Activated naive CD4-positive, alpha-beta T cell treated with Interleukin-2 at 50 U/mL for 16 hours (primary cell): ENCODE measurements at regions not wholly inside any gene's neighbourhood (a gene's known extent, or its start where the extent isn't known, plus 50 kb on each side); places are given as distances from the start of the nearest gene placed in this dataset.

Source experiments
- DNase-seq: peaks from one replicate; pipeline ENCODE4 v3.0.0-alpha.2; 2020

DNA sequence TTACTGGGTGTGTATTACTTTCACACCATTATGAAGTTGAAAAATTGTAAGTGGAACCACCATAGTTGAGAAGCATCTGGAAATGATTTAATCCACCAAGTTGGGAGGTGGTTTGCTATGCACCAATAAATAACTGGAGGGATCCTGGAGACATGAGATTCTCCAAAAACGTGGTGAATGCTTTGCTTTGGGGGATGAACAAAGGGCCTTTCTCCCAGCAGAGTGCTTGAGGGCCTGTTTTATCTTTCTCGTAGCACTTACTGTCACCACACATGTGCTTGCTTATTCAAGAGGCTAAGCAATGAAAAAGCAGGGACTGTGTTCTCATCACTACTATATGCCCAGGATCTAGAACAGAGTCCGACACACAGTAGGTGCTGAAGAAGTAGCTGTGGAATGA lies 371.1 kb downstream of the DHX35 start:
- DNase-seq, result no peak

DNA sequence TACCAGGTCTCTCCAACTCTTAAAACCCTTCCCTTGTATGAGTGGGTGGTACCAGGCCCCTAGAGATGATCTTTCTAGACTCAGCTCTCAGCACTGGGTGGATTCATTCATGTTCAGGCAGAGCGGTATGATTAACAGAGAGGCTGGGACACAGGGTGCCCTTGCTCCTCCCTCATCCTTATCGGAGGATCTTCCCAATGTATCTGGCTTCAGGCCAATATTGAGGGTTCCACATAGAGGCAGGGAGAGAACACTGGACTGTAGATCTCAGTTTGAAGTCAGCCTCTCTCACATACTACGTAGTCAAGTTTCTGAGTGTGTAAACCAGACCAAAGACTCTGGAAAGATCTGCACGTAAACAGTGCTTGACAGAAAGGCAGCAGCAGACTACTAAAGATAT lies 366.2 kb downstream of the DHX35 start:
- no peak for DNase-seq

DNA sequence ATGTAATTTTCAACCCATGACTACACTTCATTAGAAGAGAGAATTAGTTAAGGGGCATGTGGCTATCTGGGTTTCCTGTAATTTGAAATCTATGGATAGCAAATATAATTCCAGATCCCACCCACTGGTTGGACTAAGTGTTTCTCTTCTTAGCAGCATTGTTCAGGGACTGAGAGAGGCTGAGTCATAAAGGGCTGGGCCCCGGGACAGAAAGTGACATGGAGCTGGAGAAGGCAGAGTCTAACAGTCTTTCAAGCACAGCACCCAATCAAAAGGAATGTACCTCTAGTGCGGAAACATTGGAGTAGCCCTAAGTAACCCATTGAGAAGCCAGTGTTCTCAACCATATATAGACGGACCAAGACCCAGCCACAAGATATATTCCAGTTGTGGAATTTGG lies 363.9 kb downstream of the DHX35 start:
- DNase-seq, result no peak

DNA sequence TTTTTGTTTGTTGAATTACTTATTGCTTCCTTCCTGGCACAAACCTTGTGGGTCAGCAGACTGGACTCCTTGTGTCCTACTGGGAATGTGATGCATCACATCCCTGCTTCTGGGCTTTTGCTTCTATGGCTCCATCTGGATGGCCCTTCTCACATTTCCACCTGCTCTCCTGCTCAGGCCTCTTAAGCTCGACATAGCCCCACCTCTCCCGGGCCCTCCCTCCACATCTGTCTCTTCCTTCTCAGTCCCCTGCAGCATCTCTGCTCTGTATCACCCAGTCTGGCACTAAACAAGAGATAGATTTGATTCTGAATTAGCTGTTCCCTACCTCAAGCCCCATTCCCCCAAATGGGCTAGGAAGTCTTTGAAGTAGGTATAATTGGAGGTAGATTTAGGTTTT lies 356.8 kb downstream of the DHX35 start:
- no peak for DNase-seq

DNA sequence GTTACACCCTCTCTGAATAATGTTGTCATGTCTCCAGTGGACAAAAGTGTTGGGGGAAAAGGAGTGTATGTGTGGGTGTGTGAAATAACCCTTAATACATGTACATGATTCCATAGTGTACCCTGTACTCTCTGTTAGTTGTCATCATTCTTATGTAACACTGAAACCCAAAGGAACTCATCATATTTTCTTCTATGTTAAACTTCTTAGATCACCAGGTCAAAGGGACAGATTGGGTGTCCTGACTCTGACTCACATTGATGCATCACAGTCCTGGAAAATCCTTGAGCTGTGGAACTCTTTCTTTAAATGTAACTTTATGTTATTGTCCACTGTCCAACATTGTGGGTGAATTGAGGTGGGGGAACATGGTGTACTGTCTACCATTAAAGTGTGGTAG lies 350.5 kb downstream of the DHX35 start:
- DNase-seq, result no peak

DNA sequence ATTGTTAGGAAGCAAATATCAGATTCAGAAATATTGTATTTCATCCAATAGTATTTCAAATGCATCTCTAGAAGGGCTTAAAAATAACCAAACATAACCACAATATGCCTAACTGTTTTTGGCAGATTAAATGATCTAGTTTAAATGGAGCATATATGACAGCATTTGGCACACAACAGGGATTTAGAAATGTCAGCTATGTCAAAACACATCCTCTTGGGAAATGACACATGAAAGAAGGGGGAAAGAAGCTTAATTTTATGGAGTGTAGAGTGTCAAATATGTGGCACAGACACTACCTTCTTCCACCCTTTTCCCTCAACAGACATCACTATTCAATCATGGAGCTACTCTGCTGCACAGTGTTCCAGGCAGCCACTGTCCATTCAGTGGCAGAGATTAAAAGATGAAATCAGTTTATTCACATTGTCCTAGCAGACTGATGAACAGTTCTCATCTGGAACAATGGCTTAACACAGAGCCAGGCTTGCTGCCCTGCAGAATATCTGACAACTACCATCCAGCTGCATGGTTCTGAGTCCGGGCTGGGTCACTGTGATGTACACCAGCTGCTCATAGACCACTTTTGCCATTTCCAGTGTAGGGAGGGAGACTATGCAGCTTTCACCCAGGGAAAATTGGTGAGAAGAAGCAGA lies 349.8 kb downstream of the DHX35 start:
- DNase-seq, result no peak

DNA sequence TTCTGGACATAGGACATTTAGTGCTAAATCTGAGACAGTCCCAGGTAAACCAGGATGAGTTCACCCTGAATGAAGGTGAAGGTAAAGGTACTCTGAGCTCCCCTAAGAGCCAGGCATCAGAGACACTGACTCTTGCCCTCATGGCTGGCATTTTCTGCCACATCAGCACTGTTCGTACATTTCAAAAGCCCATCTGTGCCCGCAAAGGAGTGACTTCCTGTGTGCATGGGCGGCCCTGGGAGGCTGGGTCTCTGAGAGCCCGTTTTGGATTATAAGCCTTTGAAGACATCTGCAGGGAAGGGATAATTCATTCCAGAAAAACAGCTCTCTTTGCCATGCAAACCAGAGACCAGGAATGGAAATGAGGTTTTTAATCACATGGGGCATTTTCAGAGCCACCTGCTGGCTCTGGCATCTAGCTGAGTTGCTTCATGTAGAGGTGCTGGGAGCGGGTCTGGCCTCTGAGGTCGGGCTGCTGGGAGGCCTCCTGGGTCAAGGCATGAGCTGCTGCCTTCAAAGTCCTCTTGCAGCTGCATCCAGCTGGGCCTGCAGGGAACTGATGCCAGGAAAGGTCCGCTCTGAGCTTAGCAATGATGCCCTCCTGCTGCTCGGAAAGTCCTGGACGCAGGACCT lies 348.3 kb downstream of the DHX35 start:
- no peak for DNase-seq

DNA sequence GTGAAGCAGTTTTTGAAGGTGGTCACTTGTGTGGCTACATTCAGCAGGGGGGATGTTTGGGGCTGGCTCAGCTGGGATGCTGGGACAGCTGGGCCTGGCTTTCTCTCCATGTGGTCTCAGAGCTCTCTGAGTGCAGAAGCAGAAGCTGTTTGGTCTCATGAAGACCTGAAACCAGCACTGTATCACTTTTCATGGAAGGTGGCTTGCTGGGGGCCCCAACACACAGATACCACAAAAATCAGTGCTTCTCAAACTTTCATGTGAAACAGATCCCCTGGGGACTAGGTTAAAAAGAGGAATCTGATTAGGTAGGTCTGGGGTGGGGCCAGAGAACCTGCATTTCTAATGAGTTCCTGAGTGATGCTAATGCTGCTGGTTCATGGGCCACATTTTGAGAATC lies 347.3 kb downstream of the DHX35 start:
- no peak for DNase-seq

DNA sequence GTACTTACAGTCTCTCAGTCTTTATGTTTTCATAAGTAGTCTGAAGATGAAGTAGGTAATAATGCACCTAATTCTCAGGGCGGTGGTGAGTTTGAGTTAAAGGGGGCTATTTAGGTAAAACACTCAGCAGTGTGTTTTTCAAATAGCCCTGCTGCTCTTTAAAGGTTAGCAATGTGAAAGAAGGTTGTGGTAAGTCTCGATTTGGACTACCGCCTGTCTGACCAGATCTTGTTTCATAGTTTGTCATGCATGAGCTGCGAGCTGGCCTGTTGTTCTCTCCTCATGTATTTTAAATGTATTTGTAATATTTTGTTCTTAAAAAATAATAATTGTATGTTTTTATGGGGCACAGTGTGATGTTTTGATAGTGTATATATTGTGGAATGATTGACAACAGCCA lies 340.2 kb downstream of the DHX35 start:
- no peak for DNase-seq

DNA sequence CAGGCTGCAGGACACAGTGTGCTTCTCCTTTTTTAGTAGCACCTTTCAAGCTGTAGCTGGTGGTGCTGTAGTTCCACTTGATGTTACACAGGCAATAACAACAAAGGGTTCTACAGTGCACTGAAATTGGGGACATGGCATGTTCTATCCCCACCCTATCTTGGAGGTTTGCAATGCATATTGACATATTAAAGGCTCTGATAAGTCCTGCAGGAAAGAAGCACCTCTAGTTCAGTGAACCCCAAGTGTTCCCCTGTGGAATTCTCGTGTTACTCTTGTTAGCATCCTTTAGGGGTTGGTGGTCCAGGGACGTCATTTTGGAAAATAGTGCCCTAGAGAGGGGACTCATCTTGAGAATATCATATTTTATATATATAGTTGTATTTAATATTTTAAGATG lies 337.6 kb downstream of the DHX35 start:
- DNase-seq, result no peak

DNA sequence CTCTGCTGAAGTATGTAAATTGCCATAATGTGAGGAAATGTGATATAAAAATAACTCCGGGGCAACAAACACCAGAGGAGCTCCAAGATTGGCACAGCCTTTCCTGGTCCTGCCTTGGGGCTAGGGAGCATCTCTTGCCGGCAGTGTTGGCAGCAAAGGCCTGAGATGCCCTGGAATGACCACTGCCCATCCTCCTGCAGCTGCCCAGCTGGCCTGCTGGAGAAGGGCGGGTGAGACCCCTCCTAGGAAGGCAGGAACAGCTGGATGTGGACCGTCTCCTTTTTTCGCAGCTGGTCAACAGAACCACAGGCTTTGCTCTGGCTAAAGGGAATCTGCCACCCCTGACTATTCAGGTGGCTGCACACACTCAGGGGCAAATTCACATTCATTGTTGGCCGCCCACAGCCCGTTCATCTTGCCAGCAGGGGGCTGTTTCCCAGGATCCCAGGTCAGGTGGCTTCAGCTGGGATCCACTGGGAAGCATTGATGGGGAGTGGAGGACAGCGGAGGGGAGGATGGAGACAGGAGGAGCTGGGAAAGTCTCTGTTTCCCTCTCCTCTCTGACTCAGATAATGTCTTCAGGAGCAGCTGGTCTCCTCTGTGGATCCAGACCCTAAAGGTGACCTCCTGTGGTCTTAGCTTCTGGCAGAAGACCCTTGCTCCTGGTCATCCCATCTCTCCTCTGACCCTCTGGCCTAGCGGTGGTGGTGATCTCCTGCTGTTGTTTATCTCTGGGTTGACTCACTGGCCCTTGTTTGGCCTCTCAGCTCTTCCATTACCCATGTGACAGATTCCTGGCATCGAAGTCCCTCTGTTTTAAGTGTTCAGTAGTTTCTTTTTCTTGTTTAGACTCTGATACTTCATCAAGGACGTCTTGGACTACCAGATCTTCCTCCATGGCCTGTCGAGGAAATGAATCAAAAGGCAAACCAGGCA lies 336.7 kb downstream of the DHX35 start:
- DNase-seq, result no peak

DNA sequence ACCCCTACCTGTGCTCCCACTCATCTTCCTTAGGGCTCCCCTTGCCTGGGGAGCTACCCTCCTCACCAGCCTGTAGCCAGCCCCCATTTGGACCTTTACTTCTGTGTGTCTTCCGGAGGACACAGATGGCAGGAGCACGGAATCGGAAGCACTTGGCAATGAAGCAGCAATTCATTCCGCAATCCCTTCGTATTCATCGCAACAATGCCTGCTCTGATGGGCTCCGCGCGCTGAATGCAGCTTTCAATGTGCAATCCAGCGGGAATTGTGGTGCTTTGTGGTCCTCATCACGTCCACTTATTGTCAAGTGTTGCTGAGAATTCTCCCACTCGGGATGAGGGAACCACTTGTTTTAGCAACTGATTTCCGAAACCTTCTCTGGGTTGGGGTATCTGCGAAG lies 336.0 kb downstream of the DHX35 start:
- no peak for DNase-seq

DNA sequence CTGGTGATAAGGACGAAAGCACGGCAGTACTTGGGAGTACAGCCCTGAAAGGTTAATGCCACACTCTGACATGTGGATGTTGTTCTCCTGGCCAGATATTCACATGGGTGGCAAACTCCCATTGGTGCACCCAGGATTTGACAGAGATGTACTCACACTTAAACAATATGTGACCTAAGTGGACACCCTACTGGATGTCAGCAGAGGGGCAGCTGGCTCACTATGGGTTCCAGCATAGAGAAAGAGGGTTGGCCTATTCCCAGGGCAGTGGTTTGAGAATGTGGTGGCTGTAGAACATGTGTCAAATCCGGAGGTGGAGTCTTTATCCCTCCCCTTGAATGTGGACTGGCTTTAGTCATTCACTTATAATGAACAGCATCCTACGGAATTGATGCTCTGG lies 333.2 kb downstream of the DHX35 start:
- DNase-seq, result no peak

DNA sequence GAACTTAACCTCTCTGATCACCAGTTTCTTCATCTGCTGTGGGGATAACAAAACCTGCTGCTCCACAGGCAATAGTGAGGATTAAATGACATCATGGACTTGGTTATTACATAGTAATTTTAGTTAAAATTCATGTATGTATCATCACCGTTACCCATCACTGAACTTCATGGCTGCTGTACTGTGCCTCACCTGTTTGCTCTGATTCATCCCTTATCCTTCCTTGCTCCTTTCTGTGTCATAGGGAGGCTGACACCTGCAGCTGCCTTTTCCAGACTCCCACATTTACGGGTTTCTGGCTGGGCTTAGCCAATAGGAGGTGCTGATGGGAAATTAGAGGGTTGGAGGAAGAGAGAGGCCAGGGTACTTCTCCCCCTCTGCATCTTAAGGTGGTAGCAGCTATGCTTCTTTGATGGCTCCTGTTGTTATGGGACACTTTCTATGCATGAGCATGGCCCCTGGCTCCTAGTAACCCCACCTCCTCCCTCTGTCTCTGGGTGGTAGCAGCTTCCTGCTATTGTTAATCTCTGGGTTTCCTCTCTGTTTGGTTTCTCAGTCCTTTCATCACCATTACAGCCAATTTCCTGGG lies 332.1 kb downstream of the DHX35 start:
- no peak for DNase-seq

DNA sequence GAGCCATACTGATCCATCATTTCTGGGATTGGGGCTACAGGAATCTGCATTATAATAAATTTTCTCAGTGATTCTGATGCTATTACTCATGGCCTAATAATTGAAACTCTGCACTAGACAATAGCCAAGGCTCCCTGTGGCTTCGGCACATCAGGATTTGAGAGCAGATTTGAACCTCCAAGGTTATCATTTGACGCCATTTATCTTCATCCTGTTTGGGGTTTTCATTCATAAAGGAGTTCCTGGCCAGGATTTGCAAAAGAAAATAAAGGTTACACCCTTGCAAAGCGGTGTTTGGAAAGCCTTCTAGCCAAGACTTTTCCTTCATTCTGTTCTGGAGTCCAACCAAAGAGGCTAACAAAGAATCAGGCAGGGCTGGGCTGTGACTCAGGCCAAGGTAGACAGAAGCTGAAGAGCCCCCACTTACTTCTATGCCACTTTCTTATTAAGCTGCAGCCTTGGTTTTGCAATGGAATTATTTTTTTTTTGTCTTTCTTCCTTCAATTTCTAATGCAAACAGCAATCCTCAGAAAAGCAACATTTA lies 330.1 kb downstream of the DHX35 start:
- no peak for DNase-seq

DNA sequence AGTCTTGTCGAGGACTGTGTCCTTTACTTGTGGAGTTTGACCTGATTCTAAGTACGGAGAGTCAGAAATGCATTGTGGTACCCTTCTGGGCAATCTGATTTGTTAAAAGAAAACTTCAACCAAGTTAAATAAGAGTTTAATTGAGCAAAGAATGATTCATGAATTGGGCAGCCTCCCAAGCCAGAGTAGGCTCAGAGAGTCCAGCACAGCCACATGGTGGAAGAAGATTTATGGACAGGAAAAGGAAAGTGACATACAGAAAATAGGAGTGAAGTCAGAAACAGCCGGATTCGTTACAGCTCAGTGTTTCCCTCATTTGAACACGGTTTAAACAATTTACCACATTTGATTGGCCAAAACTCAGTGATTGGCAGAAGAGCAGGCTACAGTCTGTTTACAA lies 329.2 kb downstream of the DHX35 start:
- DNase-seq, result no peak

DNA sequence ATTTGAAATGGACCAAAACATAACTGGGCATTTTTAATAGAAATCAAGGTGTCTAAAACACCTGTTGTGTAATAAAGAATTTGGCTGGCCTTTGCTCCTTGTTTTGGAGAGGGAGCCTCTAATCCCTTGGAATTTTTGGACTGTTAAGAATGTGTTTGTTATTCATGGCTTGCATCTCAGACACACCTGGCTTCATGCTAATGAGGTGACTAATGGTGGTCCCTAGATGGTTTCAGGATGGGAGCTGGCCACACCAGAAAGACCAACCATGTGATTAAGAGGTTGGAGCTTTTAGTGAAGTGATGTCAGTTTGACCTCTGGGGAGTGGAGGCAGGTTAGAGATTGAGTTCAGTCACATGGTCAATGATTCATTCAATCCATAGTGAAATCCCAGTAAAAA lies 328.4 kb downstream of the DHX35 start:
- DNase-seq, result no peak

DNA sequence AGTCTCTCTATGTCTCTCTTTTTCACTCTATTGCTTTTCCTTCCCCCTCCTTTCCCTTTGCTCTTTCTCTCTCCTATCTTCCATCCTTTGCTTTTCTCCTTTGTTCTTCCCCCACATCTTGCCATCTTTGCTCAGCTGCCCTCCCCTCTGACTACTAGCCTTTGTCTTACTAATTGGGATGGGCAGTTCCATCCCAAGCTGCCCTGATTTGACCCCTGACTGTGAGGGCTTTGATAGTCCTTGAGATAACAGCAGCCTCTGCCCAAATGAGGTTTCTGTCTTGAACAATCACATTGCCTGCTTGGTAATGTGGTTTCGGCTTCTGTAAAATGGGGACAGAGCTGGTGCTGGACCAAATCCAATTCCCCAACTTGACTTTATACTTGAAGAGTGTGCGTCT lies 327.7 kb downstream of the DHX35 start:
- DNase-seq, result no peak

DNA sequence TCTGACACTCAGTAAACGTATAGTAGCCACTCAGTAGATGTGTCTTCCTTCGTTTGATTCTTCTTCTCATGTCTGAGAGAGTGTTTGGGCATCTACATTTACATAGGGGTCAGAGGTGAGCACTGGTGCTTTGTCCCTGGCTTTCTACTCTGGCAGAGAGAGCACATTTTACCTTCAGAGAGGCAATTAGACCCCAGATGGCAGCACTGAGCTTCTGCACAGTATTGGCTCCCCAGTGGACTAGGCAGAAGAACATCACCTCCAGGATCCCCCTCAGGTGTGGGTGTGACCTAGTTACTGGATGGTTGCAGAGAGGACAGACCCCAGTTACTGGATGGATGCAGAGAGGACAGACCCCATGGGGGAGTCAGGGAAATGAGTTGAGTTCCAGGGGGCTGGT lies 327.2 kb downstream of the DHX35 start:
- no peak for DNase-seq

DNA sequence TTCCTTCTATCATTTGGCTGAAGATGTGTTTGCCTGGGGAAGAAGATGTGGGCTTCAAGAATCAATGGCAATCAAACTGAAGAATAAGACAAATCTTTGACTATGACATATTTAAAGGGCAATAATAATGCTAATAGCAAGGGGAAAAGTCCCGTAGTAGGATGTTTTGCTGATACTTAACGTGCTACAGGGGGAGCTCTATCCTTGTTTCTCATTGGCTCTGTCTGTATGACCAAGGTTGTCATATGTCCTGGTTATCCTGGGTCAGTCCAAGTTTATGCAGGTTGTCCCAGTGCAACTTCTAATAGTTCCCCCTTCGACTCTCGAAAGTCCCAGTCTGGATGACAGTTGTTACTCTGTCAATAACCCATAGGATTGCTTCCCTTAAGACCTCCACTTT lies 321.3 kb downstream of the DHX35 start:
- DNase-seq, result no peak

DNA sequence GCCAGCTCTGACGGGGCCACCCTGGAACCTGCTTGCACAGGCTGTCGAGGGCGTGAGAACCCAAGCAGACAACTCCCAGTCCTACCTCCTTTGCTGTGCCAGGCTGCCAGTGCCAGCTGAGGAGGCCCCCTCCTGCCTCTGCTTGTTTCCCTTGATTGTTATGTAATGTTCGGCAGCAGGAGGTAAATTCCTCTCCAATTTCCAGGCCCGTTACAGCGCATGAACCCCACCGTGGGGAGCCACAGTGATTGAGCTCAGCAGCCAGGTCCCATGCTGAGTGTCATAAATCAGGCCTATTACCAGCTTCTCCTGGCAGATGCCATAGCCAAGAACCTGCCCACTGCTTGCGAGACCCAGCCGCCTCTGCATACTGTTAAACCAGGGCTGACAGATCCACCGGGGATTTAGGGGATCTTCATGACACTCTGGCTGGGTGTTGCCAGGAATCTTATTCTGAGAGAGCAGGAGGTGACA lies 320.5 kb downstream of the DHX35 start:
- DNase-seq, result no peak

DNA sequence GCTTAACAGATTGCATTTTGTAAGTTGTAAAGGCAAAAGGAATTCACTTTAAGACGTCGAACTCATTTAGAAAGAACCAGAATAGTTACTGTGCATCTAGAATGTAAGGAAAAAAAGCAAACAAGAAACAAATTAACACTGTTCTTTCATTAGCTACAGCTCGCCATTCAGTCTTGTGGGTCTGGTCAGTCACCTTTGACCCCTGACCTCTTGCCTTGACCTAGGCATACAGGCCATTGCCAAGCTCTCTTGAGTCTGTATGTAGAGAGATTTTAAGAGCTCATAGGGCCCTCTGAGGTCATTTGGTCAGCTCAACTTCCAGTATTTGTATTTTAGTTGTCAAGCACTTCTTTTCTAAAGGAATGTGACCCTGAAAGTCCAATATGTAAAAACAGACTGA lies 318.7 kb downstream of the DHX35 start:
- DNase-seq, result no peak

DNA sequence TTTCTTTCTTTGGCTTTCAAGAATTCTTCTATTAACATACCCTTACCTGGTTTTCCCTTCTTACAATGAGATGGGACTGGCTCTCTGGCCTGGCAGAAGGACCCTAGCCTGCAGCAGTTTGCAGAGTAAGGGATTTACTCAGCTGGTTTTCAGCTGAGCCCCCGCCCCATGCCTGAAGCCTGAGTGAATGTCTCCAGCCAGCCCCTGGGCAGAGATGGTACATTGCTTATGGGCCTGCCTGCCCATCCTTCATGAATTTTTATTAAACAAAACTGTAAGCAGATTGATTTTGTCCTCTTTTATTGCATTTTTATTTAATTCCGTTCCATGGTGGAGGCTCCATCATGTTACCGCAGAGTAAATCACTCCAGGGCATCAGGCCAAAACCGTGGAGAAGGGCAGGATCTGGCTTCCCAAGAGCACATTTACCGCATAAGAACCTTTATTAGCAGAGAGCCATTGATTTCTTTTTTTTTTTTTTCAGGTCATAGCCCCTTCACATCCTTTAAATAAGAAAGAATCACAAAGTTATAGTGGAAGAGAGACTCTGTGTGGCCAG lies 316.2 kb downstream of the DHX35 start:
- no peak for DNase-seq
